Subcutaneous abdominal adipose tissue (tissue), 5 donors: ENCODE measurements at regions not wholly inside any gene's neighbourhood (a gene's known extent, or its start where the extent isn't known, plus 50 kb on each side); places are given as distances from the start of the nearest gene placed in this dataset.

Experiments
- H3K27ac ChIP-seq: one replicate; pipeline ENCODE4 v1.7.0; 2013; ENCODE audit warnings: low read depth, mild to moderate bottlenecking, inconsistent platforms, low read length, moderate library complexity
- H3K27me3 ChIP-seq, 5 donors: one replicate each; pipeline ENCODE4 v1.7.0; 2013; ENCODE audit warnings: low read length in 5 of 5, inconsistent platforms in 1 of 5; ENCODE audit not compliant: control insufficient read depth in 5 of 5, insufficient read depth in 4 of 5
- H3K36me3 ChIP-seq, 5 donors: one replicate each; pipeline ENCODE4 v1.7.0; 2013; ENCODE audit warnings: low read length in 5 of 5; ENCODE audit not compliant: control insufficient read depth in 5 of 5, insufficient read depth in 5 of 5
- H3K4me1 ChIP-seq, 5 donors: one replicate each; pipeline ENCODE4 v1.7.0; 2013; ENCODE audit warnings: low read length in 5 of 5, mild to moderate bottlenecking in 3 of 5, moderate library complexity in 1 of 5; ENCODE audit not compliant: control insufficient read depth in 5 of 5, insufficient read depth in 5 of 5
- H3K4me3 ChIP-seq, 5 donors: one replicate each; pipeline ENCODE4 v1.7.0; 2013; ENCODE audit warnings: low read length in 5 of 5, low read depth in 1 of 5
- H3K9ac ChIP-seq, 5 donors: one replicate each; pipeline ENCODE4 v1.7.0; 2013; ENCODE audit warnings: low read length in 5 of 5, mild to moderate bottlenecking in 4 of 5, moderate library complexity in 3 of 5
- H3K9me3 ChIP-seq, 5 donors: one replicate each; pipeline ENCODE4 v1.7.0; 2013; ENCODE audit warnings: low read length in 5 of 5; ENCODE audit not compliant: control insufficient read depth in 5 of 5
- donor health status: healthy.
- donor health status: healthy.
- donor health status: healthy.
- donor health status: healthy.
- donor health status: healthy.

- Histone ChIP-seq H3K27ac (no peak overlapping the region), H3K9me3 (no peaks in the 10 kb centered on the region), H3K36me3 (no peaks in the 10 kb centered on the region), H3K4me1 (no peaks in the 10 kb centered on the region), H3K9ac (no peak overlapping the region), H3K27me3 (no peaks in the 10 kb centered on the region), H3K4me3 (no peak overlapping the region)
Measured at GRCh38 chr4:160880180-160880579, 1283.6 kb downstream of the FSTL5 start.

- Histone ChIP-seq H3K9ac (no peak overlapping the region), H3K36me3 (peaks cover 0 to 3% (median 0%) of the 10 kb centered on the region in 5 donors), H3K4me3 (no peak overlapping the region)
Measured at GRCh38 chr4:160887668-160888067, 1276.1 kb downstream of the FSTL5 start.

GRCh38 chr4:160894128-160894527 is 1269.7 kb downstream of the FSTL5 start:
- H3K27me3 ChIP-seq = no peaks in the 10 kb centered on the region
- H3K27ac ChIP-seq = no peak overlapping the region
- no peaks in the 10 kb centered on the region for H3K4me1 ChIP-seq
- no peaks in the 10 kb centered on the region for H3K9me3 ChIP-seq
- no peak overlapping the region for H3K9ac ChIP-seq
- H3K4me3 ChIP-seq = no peak overlapping the region
- peaks cover 0 to 3% (median 0%) of the 10 kb centered on the region in 5 donors for H3K36me3 ChIP-seq

More at GRCh38 chr4:160887668-160888067, 1276.1 kb downstream of the FSTL5 start:
- no peaks in the 10 kb centered on the region for H3K4me1 ChIP-seq
- H3K27ac ChIP-seq = no peak overlapping the region
- H3K27me3 ChIP-seq = no peaks in the 10 kb centered on the region
- peaks cover 0 to 13% (median 6%) of the 10 kb centered on the region in 5 donors for H3K9me3 ChIP-seq

GRCh38 chr4:160894809-160895208 is 1269.0 kb downstream of the FSTL5 start:
- H3K4me1 ChIP-seq = no peaks in the 10 kb centered on the region
- no peak overlapping the region for H3K9ac ChIP-seq
- H3K27ac ChIP-seq = no peak overlapping the region
- peaks cover 0 to 3% (median 0%) of the 10 kb centered on the region in 5 donors for H3K36me3 ChIP-seq
- H3K27me3 ChIP-seq = no peaks in the 10 kb centered on the region
- no peaks in the 10 kb centered on the region for H3K9me3 ChIP-seq
- no peak overlapping the region for H3K4me3 ChIP-seq

GRCh38 chr4:160927311-160927710 is 1236.5 kb downstream of the FSTL5 start:
- H3K36me3 ChIP-seq = no peaks in the 10 kb centered on the region
- H3K27me3 ChIP-seq = no peaks in the 10 kb centered on the region
- no peak overlapping the region for H3K27ac ChIP-seq
- H3K4me3 ChIP-seq = no peak overlapping the region
- no peaks in the 10 kb centered on the region for H3K9me3 ChIP-seq
- no peaks in the 10 kb centered on the region for H3K4me1 ChIP-seq
- no peak overlapping the region for H3K9ac ChIP-seq

- Histone ChIP-seq H3K27me3 (no peaks in the 10 kb centered on the region), H3K27ac (no peak overlapping the region), H3K9ac (no peak overlapping the region), H3K4me3 (no peak overlapping the region), H3K36me3 (no peaks in the 10 kb centered on the region), H3K4me1 (no peaks in the 10 kb centered on the region), H3K9me3 (no peaks in the 10 kb centered on the region)
Measured at GRCh38 chr4:160928482-160928881, 1235.3 kb downstream of the FSTL5 start.

GRCh38 chr4:160947653-160948052 is 1216.1 kb downstream of the FSTL5 start:
- Histone ChIP-seq H3K27me3 (no peaks in the 10 kb centered on the region), H3K36me3 (no peaks in the 10 kb centered on the region), H3K4me3 (no peak overlapping the region), H3K27ac (no peak overlapping the region), H3K4me1 (no peaks in the 10 kb centered on the region), H3K9me3 (no peaks in the 10 kb centered on the region), H3K9ac (no peak overlapping the region)

GRCh38 chr4:160956875-160957274 is 1206.9 kb downstream of the FSTL5 start:
- H3K4me3 ChIP-seq = no peak overlapping the region
- H3K27ac ChIP-seq = no peak overlapping the region
- H3K27me3 ChIP-seq = no peaks in the 10 kb centered on the region
- H3K4me1 ChIP-seq = no peaks in the 10 kb centered on the region
- no peak overlapping the region for H3K9ac ChIP-seq
- H3K36me3 ChIP-seq = no peaks in the 10 kb centered on the region
- no peaks in the 10 kb centered on the region for H3K9me3 ChIP-seq

- no peaks in the 10 kb centered on the region for H3K27me3 ChIP-seq
- H3K4me3 ChIP-seq = no peak overlapping the region
- H3K4me1 ChIP-seq = no peaks in the 10 kb centered on the region
- no peaks in the 10 kb centered on the region for H3K36me3 ChIP-seq
- H3K9ac ChIP-seq = no peak overlapping the region
- no peaks in the 10 kb centered on the region for H3K9me3 ChIP-seq
- no peak overlapping the region for H3K27ac ChIP-seq
Measured at GRCh38 chr4:160969925-160970324, 1193.9 kb downstream of the FSTL5 start.

- no peak overlapping the region for H3K27ac ChIP-seq
- no peaks in the 10 kb centered on the region for H3K27me3 ChIP-seq
- no peaks in the 10 kb centered on the region for H3K36me3 ChIP-seq
- H3K9me3 ChIP-seq = no peaks in the 10 kb centered on the region
- no peaks in the 10 kb centered on the region for H3K4me1 ChIP-seq
- H3K4me3 ChIP-seq = no peak overlapping the region
- no peak overlapping the region for H3K9ac ChIP-seq
Measured at GRCh38 chr4:160980091-160980490, 1183.7 kb downstream of the FSTL5 start.

GRCh38 chr4:160981083-160981482 is 1182.7 kb downstream of the FSTL5 start:
- Histone ChIP-seq H3K4me3 (no peak overlapping the region), H3K9ac (no peak overlapping the region), H3K4me1 (no peaks in the 10 kb centered on the region), H3K27me3 (no peaks in the 10 kb centered on the region), H3K36me3 (no peaks in the 10 kb centered on the region), H3K9me3 (no peaks in the 10 kb centered on the region), H3K27ac (no peak overlapping the region)
